Astrocyte (in vitro differentiated cells and primary cell): ENCODE measurements at regions not wholly inside any gene's neighbourhood (a gene's known extent, or its start where the extent isn't known, plus 50 kb on each side); places are given as distances from the start of the nearest gene placed in this dataset.

Experiments
- CTCF ChIP-seq: IDR thresholded peaks from 2 replicates; pipeline ENCODE4 v1.5.1; 2011; ENCODE audit warnings: low read depth, mild to moderate bottlenecking, inconsistent platforms, low read length, moderate library complexity; ENCODE audit not compliant: insufficient read depth
- EZH2 ChIP-seq: IDR thresholded peaks from 2 replicates; pipeline ENCODE4 v1.6.1; 2012; ENCODE audit warnings: mild to moderate bottlenecking, low read length, inconsistent platforms; ENCODE audit not compliant: insufficient read depth

DNA sequence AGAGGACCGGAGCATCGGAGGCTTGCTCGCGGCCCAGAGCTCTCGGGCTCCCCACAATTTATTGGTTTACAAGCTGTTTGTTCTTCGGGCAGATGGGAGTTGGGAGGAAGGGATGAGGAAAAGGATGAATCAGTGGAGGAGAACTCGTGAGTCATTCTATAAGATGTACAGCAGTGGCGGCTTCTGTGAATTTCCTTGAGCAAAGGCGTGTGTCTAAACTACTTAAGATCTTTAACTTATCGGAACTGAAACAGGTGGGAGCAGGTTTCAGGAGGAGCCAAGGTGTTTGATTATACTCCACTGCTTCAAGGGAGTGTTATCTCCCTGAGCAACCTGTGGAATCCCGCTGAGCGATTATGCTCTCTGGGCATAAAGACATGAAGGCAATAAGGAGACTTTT is 50.5 kb upstream of the IBTK start:
- TF ChIP-seq CTCF (no peak), EZH2 (no peak)
